GM21619 (cell line): ENCODE measurements at regions not wholly inside any gene's neighbourhood (a gene's known extent, or its start where the extent isn't known, plus 50 kb on each side); places are given as distances from the start of the nearest gene placed in this dataset.
"Not testable (repeated sequence)": the region's sequence is repeated elsewhere in the genome, so short reads cannot be mapped to it uniquely, and the experiment has no call there.

Experiments used
- ATAC-seq: cut with Tn5 transposase; IDR thresholded peaks from one replicate; pipeline ENCODE4 v1.9.1; 2021; ENCODE audit not compliant: unreplicated experiment

GRCh38 chr7:90053094-90053493 is 101.2 kb upstream of the STEAP1 start:
- no peak for ATAC-seq

- ATAC-seq: no peak
Observed at GRCh38 chr7:90061077-90061476, 93.2 kb upstream of the STEAP1 start.

GRCh38 chr7:90064370-90064769 is 89.9 kb upstream of the STEAP1 start:
- ATAC-seq: no peak

GRCh38 chr7:90067171-90067570 is 87.1 kb upstream of the STEAP1 start:
- ATAC-seq: no peak

GRCh38 chr7:90070238-90070637 is 84.0 kb upstream of the STEAP1 start:
- ATAC-seq: not testable (repeated sequence)

- no peak for ATAC-seq
Observed at GRCh38 chr7:90078921-90079320, 75.3 kb upstream of the STEAP1 start.

GRCh38 chr7:90081621-90082020 is 72.6 kb upstream of the STEAP1 start:
- no peak for ATAC-seq

GRCh38 chr7:90092506-90092905 is 61.8 kb upstream of the STEAP1 start:
- no peak for ATAC-seq

GRCh38 chr7:90094030-90094429 is 60.2 kb upstream of the STEAP1 start:
- ATAC-seq: no peak
